K562 (cell line): ENCODE measurements at regions not wholly inside any gene's neighbourhood (a gene's known extent, or its start where the extent isn't known, plus 50 kb on each side); places are given as distances from the start of the nearest gene placed in this dataset.

ENCODE experiments used
- CCNT2 ChIP-seq: IDR thresholded peaks from 2 replicates; pipeline ENCODE4 v1.6.1; 2011; ENCODE audit warnings: borderline replicate concordance, low read depth, mild to moderate bottlenecking, moderate library complexity, mixed read lengths, low read length; ENCODE audit not compliant: insufficient read length; ENCODE audit errors: extremely low read depth
- ELF2 ChIP-seq: fragments of 250-450 bp; sonication (Bioruptor Pico); IDR thresholded peaks from 2 replicates; pipeline ENCODE4 v1.5.0; 2021; ENCODE audit warnings: mild to moderate bottlenecking
- KLF10 ChIP-seq: fragments of 250-450 bp; sonication (Bioruptor Pico); IDR thresholded peaks from 2 replicates; pipeline ENCODE4 v1.6.1; 2021; ENCODE audit warnings: matching md5 sums
- MED1 ChIP-seq: sonication (generic); formaldehyde crosslinking; IDR thresholded peaks from 2 replicates; pipeline ENCODE4 v1.8.1; 2023; ENCODE audit warnings: missing genetic modification reagents, borderline replicate concordance
- PHB2 ChIP-seq: fragments of 450-650 bp; IDR thresholded peaks from 2 replicates; pipeline ENCODE4 v1.6.1; 2017; ENCODE audit warnings: low read depth
- PHF21A ChIP-seq: fragments of 450-650 bp; IDR thresholded peaks from 2 replicates; pipeline ENCODE4 v1.6.1; 2017; ENCODE audit warnings: low read depth, borderline replicate concordance
- TF ChIP-seq, protein P1 (sequence below): fragments of 450-650 bp; IDR thresholded peaks from 2 replicates; pipeline ENCODE4 v1.6.1; 2018; ENCODE audit not compliant: partially characterized antibody
- TF ChIP-seq, protein P2 (sequence below): fragments of 450-650 bp; IDR thresholded peaks from 2 replicates; pipeline ENCODE4 v1.7.0; 2016; ENCODE audit warnings: borderline replicate concordance
- TF ChIP-seq, protein P3 (sequence below): fragments of 450-650 bp; conservative IDR thresholded peaks from 2 replicates; pipeline ENCODE4 v1.6.1; 2016; ENCODE audit warnings: missing genetic modification characterization, low read depth, mild to moderate bottlenecking, control low read depth, missing compliant biosample characterization
- TF ChIP-seq, protein P4 (sequence below): fragments of 450-650 bp; IDR thresholded peaks from 2 replicates; pipeline ENCODE4 v1.6.1; 2018; ENCODE audit warnings: mild to moderate bottlenecking, low read depth; ENCODE audit not compliant: partially characterized antibody
- TF ChIP-seq, protein P5 (sequence below), 2 experiments: fragments of 450-650 bp in 1 of 2; sonication (generic) in 1 of 2; formaldehyde crosslinking in 1 of 2; IDR thresholded peaks in 1 of 2; conservative IDR thresholded peaks in 1 of 2; 2 replicates each; pipeline versions ENCODE4 v1.6.1 to v1.8.1; 2016 to 2023; ENCODE audit warnings: mild to moderate bottlenecking in 2 of 2, moderate library complexity in 2 of 2, inconsistent platforms in 1 of 2, missing genetic modification reagents in 1 of 2
- TF ChIP-seq, protein P6 (sequence below): fragments of 450-650 bp; IDR thresholded peaks from 2 replicates; pipeline ENCODE4 v1.6.1; 2017; ENCODE audit warnings: mild to moderate bottlenecking, moderate library complexity

DNA sequence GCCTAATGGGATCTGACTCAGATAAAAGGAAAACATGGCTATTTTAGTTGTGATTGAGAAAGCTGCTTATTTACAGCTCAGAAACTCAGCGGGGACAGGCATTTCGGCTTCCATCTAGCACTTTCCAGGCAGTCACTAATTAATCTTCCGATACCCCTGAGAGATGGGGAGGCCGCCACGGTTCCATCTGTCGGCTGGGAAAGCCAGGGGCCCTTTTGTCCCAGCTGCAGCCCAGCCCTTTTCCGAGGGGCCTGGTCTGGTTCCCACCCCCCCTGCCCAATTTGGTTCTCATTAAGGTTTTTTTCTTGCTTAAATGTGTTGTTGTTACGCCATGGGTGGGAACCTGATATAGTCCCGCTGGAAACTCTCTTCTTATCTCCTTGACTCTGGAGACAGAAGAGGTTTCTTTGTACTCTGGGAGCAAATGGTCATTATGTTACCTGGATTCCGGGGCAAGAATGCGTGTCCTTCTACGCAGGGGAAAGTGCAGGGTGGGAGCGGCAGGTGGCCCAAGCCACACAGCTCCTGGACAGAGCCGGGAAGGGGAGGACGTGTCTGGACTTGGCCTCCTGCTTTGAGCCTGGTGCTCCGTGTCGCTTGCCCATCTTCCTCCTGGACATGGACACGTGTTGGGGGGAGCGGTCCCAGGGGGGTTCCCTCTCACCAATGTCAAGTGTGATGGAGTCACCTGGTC lies 50.9 kb upstream of the GSE1 start (continued):
- TF ChIP-seq, protein P1, sequence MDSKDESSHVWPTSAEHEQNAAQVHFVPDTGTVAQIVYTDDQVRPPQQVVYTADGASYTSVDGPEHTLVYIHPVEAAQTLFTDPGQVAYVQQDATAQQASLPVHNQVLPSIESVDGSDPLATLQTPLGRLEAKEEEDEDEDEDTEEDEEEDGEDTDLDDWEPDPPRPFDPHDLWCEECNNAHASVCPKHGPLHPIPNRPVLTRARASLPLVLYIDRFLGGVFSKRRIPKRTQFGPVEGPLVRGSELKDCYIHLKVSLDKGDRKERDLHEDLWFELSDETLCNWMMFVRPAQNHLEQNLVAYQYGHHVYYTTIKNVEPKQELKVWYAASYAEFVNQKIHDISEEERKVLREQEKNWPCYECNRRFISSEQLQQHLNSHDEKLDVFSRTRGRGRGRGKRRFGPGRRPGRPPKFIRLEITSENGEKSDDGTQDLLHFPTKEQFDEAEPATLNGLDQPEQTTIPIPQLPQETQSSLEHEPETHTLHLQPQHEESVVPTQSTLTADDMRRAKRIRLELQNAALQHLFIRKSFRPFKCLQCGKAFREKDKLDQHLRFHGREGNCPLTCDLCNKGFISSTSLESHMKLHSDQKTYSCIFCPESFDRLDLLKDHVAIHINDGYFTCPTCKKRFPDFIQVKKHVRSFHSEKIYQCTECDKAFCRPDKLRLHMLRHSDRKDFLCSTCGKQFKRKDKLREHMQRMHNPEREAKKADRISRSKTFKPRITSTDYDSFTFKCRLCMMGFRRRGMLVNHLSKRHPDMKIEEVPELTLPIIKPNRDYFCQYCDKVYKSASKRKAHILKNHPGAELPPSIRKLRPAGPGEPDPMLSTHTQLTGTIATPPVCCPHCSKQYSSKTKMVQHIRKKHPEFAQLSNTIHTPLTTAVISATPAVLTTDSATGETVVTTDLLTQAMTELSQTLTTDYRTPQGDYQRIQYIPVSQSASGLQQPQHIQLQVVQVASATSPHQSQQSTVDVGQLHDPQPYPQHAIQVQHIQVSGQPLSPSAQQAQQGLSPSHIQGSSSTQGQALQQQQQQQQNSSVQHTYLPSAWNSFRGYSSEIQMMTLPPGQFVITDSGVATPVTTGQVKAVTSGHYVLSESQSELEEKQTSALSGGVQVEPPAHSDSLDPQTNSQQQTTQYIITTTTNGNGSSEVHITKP, result no peak
- TF ChIP-seq, protein P2, sequence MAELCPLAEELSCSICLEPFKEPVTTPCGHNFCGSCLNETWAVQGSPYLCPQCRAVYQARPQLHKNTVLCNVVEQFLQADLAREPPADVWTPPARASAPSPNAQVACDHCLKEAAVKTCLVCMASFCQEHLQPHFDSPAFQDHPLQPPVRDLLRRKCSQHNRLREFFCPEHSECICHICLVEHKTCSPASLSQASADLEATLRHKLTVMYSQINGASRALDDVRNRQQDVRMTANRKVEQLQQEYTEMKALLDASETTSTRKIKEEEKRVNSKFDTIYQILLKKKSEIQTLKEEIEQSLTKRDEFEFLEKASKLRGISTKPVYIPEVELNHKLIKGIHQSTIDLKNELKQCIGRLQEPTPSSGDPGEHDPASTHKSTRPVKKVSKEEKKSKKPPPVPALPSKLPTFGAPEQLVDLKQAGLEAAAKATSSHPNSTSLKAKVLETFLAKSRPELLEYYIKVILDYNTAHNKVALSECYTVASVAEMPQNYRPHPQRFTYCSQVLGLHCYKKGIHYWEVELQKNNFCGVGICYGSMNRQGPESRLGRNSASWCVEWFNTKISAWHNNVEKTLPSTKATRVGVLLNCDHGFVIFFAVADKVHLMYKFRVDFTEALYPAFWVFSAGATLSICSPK, result no peak
- TF ChIP-seq, protein P3, sequence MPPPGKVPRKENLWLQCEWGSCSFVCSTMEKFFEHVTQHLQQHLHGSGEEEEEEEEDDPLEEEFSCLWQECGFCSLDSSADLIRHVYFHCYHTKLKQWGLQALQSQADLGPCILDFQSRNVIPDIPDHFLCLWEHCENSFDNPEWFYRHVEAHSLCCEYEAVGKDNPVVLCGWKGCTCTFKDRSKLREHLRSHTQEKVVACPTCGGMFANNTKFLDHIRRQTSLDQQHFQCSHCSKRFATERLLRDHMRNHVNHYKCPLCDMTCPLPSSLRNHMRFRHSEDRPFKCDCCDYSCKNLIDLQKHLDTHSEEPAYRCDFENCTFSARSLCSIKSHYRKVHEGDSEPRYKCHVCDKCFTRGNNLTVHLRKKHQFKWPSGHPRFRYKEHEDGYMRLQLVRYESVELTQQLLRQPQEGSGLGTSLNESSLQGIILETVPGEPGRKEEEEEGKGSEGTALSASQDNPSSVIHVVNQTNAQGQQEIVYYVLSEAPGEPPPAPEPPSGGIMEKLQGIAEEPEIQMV, result no peak
- TF ChIP-seq, protein P4, sequence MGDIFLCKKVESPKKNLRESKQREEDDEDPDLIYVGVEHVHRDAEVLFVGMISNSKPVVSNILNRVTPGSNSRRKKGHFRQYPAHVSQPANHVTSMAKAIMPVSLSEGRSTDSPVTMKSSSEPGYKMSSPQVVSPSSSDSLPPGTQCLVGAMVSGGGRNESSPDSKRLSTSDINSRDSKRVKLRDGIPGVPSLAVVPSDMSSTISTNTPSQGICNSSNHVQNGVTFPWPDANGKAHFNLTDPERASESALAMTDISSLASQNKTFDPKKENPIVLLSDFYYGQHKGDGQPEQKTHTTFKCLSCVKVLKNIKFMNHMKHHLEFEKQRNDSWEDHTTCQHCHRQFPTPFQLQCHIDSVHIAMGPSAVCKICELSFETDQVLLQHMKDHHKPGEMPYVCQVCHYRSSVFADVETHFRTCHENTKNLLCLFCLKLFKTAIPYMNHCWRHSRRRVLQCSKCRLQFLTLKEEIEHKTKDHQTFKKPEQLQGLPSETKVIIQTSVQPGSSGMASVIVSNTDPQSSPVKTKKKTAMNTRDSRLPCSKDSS, result no peak
- TF ChIP-seq PHB2, result no peak
- TF ChIP-seq KLF10, result no peak
- TF ChIP-seq MED1 (CRISPR knock-in tag), result no peak
- TF ChIP-seq ELF2 (CRISPR knock-in tag), result 0 out of 2 replicates have a peak, but pooled peaks have one; percentile 22
- no peak for TF ChIP-seq CCNT2
- TF ChIP-seq, protein P5, sequence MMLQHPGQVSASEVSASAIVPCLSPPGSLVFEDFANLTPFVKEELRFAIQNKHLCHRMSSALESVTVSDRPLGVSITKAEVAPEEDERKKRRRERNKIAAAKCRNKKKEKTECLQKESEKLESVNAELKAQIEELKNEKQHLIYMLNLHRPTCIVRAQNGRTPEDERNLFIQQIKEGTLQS (IDR thresholded peaks at IDR 0.05), result no peak
- TF ChIP-seq, protein P5 (CRISPR knock-in tag; conservative IDR thresholded peaks at IDR 0.05), result no peak
- TF ChIP-seq PHF21A, result no peak
- TF ChIP-seq, protein P6, sequence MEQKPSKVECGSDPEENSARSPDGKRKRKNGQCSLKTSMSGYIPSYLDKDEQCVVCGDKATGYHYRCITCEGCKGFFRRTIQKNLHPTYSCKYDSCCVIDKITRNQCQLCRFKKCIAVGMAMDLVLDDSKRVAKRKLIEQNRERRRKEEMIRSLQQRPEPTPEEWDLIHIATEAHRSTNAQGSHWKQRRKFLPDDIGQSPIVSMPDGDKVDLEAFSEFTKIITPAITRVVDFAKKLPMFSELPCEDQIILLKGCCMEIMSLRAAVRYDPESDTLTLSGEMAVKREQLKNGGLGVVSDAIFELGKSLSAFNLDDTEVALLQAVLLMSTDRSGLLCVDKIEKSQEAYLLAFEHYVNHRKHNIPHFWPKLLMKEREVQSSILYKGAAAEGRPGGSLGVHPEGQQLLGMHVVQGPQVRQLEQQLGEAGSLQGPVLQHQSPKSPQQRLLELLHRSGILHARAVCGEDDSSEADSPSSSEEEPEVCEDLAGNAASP, result no peak
